Left lung (tissue), 4 donors: ENCODE measurements at regions not wholly inside any gene's neighbourhood (a gene's known extent, or its start where the extent isn't known, plus 50 kb on each side); places are given as distances from the start of the nearest gene placed in this dataset.

ENCODE experiments used
- ATAC-seq: fragments of 200-7000 bp; cut with Tn5 transposase; one replicate; pipeline ENCODE4 v1.9.1; 2020; ENCODE audit warnings: moderate library complexity
- DNase-seq, 4 donors: peaks; one replicate each; pipeline ENCODE4 v3.0.0-alpha.2; 2013 to 2020
- H3K27ac ChIP-seq, 2 donors: fragments of 200-600 bp; sonication (generic) in 1 of 2; one replicate each; pipeline versions ENCODE4 v1.5.0 to v1.8.0; 2020 to 2021
- H3K27me3 ChIP-seq, 2 donors: fragments of 200-600 bp; sonication (generic) in 1 of 2; one replicate each; pipeline versions ENCODE4 v1.5.0 to v1.8.0; 2020 to 2021
- H3K36me3 ChIP-seq, 2 donors: fragments of 200-600 bp; sonication (generic) in 1 of 2; one replicate each; pipeline versions ENCODE4 v1.5.0 to v1.8.0; 2020 to 2021
- H3K4me1 ChIP-seq, 2 donors: fragments of 200-600 bp; one replicate each; pipeline ENCODE4 v1.8.0; 2021
- H3K4me3 ChIP-seq, 2 donors: fragments of 200-600 bp; sonication (generic) in 1 of 2; one replicate each; pipeline versions ENCODE4 v1.5.0 to v1.8.0; 2020 to 2021; ENCODE audit warnings: mild to moderate bottlenecking in 1 of 2
- H3K9me3 ChIP-seq, 2 donors: fragments of 200-600 bp; sonication (generic) in 1 of 2; one replicate each; pipeline versions ENCODE4 v1.5.0 to v1.8.0; 2020 to 2021
- intact Hi-C, 2 donors: fragments of 100-400 bp; cut with DNase I; formaldehyde crosslinking; loops; one replicate each; pipeline versions ENCODE4 v1.11.2 to v1.14.2; 2022
- TF ChIP-seq, protein P1 (sequence below), 2 donors: fragments of 200-600 bp; sonication (generic) in 1 of 2; IDR thresholded peaks; one replicate each; pipeline versions ENCODE4 v1.5.0 to v1.8.0; 2021; ENCODE audit warnings: antibody characterized with exemption in 2 of 2
- donor health status: DM: no; HTN: yes; CAD: no.
- donor health status: DM: no; HTN: no; CAD: no.

- H3K4me3 ChIP-seq, result no peak overlapping the region
- H3K36me3 ChIP-seq, result no peaks in the 10 kb centered on the region
- TF ChIP-seq, protein P1, sequence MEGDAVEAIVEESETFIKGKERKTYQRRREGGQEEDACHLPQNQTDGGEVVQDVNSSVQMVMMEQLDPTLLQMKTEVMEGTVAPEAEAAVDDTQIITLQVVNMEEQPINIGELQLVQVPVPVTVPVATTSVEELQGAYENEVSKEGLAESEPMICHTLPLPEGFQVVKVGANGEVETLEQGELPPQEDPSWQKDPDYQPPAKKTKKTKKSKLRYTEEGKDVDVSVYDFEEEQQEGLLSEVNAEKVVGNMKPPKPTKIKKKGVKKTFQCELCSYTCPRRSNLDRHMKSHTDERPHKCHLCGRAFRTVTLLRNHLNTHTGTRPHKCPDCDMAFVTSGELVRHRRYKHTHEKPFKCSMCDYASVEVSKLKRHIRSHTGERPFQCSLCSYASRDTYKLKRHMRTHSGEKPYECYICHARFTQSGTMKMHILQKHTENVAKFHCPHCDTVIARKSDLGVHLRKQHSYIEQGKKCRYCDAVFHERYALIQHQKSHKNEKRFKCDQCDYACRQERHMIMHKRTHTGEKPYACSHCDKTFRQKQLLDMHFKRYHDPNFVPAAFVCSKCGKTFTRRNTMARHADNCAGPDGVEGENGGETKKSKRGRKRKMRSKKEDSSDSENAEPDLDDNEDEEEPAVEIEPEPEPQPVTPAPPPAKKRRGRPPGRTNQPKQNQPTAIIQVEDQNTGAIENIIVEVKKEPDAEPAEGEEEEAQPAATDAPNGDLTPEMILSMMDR (IDR thresholded peaks at IDR 0.05), result no peak
- H3K27ac ChIP-seq, result no peak overlapping the region
- peaks cover 6 to 10% of the 10 kb centered on the region in 2 donors for H3K27me3 ChIP-seq
- H3K4me1 ChIP-seq, result peaks cover 0 to 10% of the 10 kb centered on the region in 2 donors
- intact Hi-C loops, result no loop called here
- DNase-seq (peak in 2 of 4 donors; percentile 7 to 8), ATAC-seq (no peak)
- no peaks in the 10 kb centered on the region for H3K9me3 ChIP-seq
Measured at GRCh38 chr15:96585484-96586386, 255.2 kb downstream of the NR2F2 start.

- intact Hi-C loops, result no loop called here
- ATAC-seq (peak; percentile 57), DNase-seq (peak in 1 of 4 donors; percentile 3)
- H3K27me3 ChIP-seq, result peaks cover 8 to 22% of the 10 kb centered on the region in 2 donors
- H3K27ac ChIP-seq, result no peak overlapping the region
- TF ChIP-seq, protein P1 (IDR thresholded peaks at IDR 0.05), result no peak
- no peaks in the 10 kb centered on the region for H3K36me3 ChIP-seq
- H3K4me1 ChIP-seq, result peaks cover 0 to 10% of the 10 kb centered on the region in 2 donors
- H3K9me3 ChIP-seq, result no peaks in the 10 kb centered on the region
- no peak overlapping the region for H3K4me3 ChIP-seq
Measured at GRCh38 chr15:96586901-96587300, 256.4 kb downstream of the NR2F2 start.

DNA sequence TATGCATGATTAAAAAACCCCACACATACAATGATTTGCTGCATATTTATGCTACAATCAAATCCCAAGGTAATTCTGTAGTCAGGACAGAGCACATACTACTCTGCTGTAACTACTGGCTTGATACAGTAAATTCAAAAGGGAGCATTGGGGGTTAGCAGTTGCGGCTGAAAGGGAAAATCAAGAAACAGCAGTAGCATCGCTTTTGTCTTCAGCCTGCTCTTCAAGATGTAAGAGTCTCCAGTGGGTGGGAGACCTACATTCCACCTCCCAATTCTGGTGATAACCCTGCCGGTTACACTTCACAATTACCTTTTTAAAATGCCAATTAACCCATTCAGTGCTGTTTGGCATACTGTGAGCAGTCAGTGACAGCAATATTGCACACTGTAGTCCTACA is 259.4 kb downstream of the NR2F2 start:
- no peak for DNase-seq
- Histone ChIP-seq H3K27me3 (peaks cover 18 to 44% of the 10 kb centered on the region in 2 donors), H3K36me3 (no peaks in the 10 kb centered on the region), H3K4me1 (peaks cover 0 to 10% of the 10 kb centered on the region in 2 donors), H3K27ac (no peak overlapping the region), H3K4me3 (no peak overlapping the region), H3K9me3 (no peaks in the 10 kb centered on the region)
- ATAC-seq, result no peak
- intact Hi-C loops, result no loop called here
- TF ChIP-seq, protein P1 (IDR thresholded peaks at IDR 0.05), result no peak

DNA sequence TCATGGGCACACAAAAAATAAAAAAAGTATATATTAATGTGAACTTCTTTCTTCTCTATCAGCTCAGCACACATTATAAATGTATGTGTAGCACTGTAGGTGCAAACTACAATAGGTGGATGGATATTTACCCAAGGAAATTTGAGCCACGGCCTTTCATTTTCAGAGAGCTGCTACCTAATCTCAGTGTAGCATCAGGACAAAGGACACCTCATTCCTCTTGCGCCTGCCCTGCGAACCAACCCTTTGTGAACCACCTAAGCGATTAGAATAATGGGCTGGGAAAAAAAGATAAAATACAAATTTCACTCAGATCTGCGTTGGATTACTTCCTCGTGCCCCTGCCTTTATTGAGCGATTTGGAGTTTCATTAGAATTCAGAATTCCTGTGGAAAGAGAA is 263.2 kb downstream of the NR2F2 start:
- TF ChIP-seq, protein P1 (IDR thresholded peaks at IDR 0.05), result no peak
- Histone ChIP-seq H3K36me3 (no peaks in the 10 kb centered on the region), H3K9me3 (no peaks in the 10 kb centered on the region), H3K4me3 (no peak overlapping the region), H3K27ac (no peak overlapping the region), H3K27me3 (peaks cover 18 to 49% of the 10 kb centered on the region in 2 donors), H3K4me1 (no peaks in the 10 kb centered on the region)
- DNase-seq, result no peak
- ATAC-seq, result no peak
- intact Hi-C loops, result no loop called here

- TF ChIP-seq, protein P1 (IDR thresholded peaks at IDR 0.05), result no peak
Measured at GRCh38 chr15:96595951-96596350, 265.5 kb downstream of the NR2F2 start.

More at GRCh38 chr15:96595951-96596350, 265.5 kb downstream of the NR2F2 start:
- Histone ChIP-seq H3K4me1 (no peaks in the 10 kb centered on the region), H3K27me3 (peaks cover 12 to 37% of the 10 kb centered on the region in 2 donors), H3K27ac (no peak overlapping the region), H3K36me3 (no peaks in the 10 kb centered on the region), H3K4me3 (no peak overlapping the region), H3K9me3 (no peaks in the 10 kb centered on the region)
- no peak for DNase-seq
- intact Hi-C loops, result no loop called here
- ATAC-seq, result no peak
